ENCODE measurements at regions not wholly inside any gene's neighbourhood (a gene's known extent, or its start where the extent isn't known, plus 50 kb on each side); places are given as distances from the start of the nearest gene placed in this dataset.

DNA sequence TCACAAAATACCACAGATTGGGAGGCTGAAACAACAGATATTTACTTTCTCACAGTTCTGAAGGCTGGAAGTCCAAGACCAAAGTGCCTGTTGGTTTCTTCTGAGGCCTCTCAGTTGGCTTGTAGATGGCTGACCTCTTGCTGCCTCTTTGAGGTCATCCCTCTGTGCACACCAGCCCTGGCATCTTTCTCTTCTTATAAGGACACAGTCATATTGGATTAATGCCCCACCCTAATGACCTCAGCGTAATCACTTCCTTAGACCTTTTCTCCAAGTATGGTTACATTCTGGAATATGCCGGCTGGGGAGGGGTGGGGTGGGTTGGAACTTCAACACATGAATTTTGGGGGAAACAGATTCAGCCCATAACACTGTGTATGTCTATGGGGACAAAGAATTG, 116.2 kb upstream of the LNX1 start:
- TF ChIP-seq, protein P1, sequence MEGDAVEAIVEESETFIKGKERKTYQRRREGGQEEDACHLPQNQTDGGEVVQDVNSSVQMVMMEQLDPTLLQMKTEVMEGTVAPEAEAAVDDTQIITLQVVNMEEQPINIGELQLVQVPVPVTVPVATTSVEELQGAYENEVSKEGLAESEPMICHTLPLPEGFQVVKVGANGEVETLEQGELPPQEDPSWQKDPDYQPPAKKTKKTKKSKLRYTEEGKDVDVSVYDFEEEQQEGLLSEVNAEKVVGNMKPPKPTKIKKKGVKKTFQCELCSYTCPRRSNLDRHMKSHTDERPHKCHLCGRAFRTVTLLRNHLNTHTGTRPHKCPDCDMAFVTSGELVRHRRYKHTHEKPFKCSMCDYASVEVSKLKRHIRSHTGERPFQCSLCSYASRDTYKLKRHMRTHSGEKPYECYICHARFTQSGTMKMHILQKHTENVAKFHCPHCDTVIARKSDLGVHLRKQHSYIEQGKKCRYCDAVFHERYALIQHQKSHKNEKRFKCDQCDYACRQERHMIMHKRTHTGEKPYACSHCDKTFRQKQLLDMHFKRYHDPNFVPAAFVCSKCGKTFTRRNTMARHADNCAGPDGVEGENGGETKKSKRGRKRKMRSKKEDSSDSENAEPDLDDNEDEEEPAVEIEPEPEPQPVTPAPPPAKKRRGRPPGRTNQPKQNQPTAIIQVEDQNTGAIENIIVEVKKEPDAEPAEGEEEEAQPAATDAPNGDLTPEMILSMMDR (IDR thresholded peaks at IDR 0.05; ENCODE audit: borderline replicate concordance, control extremely low read depth, extremely low read depth, insufficient read depth, missing control alignments), result no peak
- in situ Hi-C loops (cut with MboI; ENCODE audit: low sequenced_read_pairs, unreplicated experiment), result loop anchor here (25.0 kb wide), 1 partner anchor 505 kb away; no protein-coding TSS in a partner anchor
- no peak for DNase-seq (ENCODE audit: low spot score)

DNA sequence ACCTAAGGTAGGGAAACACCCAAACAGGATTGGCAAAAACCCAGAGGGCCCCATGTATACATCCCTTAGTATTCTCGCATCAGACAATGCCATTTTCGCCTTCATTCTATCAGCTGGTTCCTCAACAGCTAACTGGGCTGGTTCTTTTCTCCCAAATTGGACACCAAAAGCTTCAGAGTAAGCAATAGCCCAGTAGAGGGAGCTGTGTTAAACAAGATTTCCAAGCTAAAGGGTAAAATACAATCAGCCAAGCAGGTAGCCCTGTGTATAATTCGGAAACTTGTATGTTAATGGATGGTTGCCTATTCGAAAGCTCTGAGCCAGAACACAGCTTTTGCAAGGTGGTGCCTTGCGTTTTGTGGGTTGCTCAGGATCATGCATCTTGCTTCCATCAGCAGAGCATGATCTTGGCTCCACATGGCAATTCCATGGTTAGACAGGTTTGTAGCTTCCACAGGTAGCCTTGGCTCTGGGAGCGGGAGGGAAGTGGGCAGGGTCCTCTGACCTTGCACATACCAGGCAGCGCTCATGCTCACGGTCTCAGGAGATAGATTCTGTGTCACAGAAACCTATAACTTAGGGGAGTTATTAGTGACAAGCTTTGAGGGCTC, 115.2 kb upstream of the LNX1 start:
- TF ChIP-seq, protein P1 (IDR thresholded peaks at IDR 0.05; ENCODE audit: borderline replicate concordance, control extremely low read depth, extremely low read depth, insufficient read depth, missing control alignments), result peak; percentile 72
- DNase-seq (ENCODE audit: low spot score), result peak; percentile 37
- in situ Hi-C loops (cut with MboI; ENCODE audit: low sequenced_read_pairs, unreplicated experiment), result loop anchor here (25.0 kb wide), 1 partner anchor 506 kb away; no protein-coding TSS in a partner anchor

DNA sequence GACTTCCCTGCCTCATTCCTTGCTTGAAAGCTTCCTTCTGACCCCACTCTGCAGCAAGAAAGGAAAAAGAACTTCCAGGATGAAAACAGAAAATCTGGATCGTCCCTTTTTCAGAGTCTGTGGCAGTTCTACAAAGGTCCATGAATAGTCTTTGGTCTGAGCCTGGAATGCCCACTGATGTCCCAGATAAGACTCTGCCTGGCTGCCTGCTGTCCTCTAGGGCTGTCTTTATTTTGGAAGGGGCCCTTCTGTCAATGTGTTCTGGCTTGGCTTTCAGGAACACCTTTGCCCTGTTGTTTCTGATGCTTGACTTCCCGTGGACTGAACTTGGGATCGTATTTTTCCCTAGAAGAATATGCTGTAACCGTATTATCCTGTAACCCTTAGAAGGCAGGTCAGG, 114.7 kb upstream of the LNX1 start:
- in situ Hi-C loops (cut with MboI; ENCODE audit: low sequenced_read_pairs, unreplicated experiment), result loop anchor here (25.0 kb wide), 1 partner anchor 506 kb away; no protein-coding TSS in a partner anchor
- TF ChIP-seq, protein P1 (IDR thresholded peaks at IDR 0.05; ENCODE audit: borderline replicate concordance, control extremely low read depth, extremely low read depth, insufficient read depth, missing control alignments), result no peak
- no peak for DNase-seq (ENCODE audit: low spot score)

DNA sequence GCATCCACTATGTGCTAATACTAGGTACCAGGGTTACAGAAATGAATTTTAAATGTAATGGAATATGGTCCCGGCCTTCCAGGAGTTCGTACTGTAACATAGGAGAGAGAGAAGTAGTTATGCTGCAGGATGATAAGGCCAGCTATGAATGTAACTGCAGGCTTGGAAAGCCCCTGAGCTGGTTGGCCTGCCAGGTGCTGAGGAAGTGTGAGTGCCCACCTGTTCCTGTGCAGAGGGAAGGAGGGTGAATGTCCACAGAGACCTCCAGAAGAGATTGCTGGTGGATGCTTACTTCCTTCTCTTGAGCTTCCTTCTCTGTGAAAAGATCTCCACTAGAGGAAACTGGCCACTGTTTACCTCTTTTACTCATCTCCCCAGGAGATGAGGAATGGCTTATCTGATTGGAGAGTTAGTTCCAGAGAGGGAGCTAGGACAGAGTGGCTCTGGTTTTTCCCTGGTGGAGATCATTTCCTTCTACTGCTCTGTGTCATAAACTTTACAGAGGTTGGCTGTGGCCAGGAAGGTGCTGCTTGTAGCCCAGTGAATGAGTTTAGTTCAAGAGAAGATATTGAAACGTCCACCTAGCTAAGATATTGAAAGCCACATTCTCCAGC, 114.0 kb upstream of the LNX1 start:
- TF ChIP-seq, protein P1 (IDR thresholded peaks at IDR 0.05; ENCODE audit: borderline replicate concordance, control extremely low read depth, extremely low read depth, insufficient read depth, missing control alignments), result no peak
- in situ Hi-C loops (cut with MboI; ENCODE audit: low sequenced_read_pairs, unreplicated experiment), result loop anchor here (25.0 kb wide), 1 partner anchor 507 kb away; no protein-coding TSS in a partner anchor
- no peak for DNase-seq (ENCODE audit: low spot score)

DNA sequence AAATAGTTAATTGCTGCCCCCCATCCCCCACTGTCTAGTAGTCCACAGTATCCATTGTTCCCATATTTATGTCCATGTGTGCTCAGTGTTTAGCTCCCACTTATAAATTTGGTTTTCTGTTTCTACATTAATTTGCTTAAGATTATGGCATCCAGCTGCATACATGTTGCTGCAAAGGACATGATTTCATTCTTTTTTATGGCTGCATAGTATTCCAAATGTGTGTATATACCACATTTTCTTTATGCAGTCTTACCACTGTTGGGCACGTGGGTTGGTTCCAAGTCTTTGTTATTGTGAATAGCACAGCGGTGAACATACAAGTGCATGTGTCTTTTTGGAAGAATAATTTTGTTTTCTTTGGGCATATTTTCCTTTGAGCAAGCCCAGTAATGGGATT, 113.0 kb upstream of the LNX1 start:
- in situ Hi-C loops (cut with MboI; ENCODE audit: low sequenced_read_pairs, unreplicated experiment), result loop anchor here (25.0 kb wide), 1 partner anchor 508 kb away; no protein-coding TSS in a partner anchor
- DNase-seq (ENCODE audit: low spot score), result no peak
- TF ChIP-seq, protein P1 (IDR thresholded peaks at IDR 0.05; ENCODE audit: borderline replicate concordance, control extremely low read depth, extremely low read depth, insufficient read depth, missing control alignments), result no peak

DNA sequence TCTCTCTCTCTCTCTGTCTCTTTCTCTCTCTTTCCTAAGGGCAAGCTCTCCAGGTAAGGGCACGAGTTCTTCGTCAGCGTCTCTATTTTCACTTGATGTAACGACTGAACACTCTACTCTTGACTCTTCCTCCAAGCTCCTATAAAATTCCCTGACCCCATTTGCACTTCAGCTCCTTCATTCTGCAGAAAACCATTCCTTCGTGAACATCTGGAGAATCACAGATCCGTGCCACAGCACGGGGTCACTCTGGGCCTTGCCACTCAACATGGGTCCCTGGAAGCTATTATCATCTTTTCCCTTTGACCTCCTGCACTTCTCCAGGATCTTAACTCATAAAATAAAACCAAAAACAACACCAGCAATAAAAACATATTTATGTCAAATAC, 112.0 kb upstream of the LNX1 start:
- in situ Hi-C loops (cut with MboI; ENCODE audit: low sequenced_read_pairs, unreplicated experiment), result loop anchor here (25.0 kb wide), 1 partner anchor 509 kb away; no protein-coding TSS in a partner anchor
- TF ChIP-seq, protein P1 (IDR thresholded peaks at IDR 0.05; ENCODE audit: borderline replicate concordance, control extremely low read depth, extremely low read depth, insufficient read depth, missing control alignments), result no peak
- no peak for DNase-seq (ENCODE audit: low spot score)

Data from GM13976 (cell line).